A673 (cell line): ENCODE measurements at regions not wholly inside any gene's neighbourhood (a gene's known extent, or its start where the extent isn't known, plus 50 kb on each side); places are given as distances from the start of the nearest gene placed in this dataset.

ENCODE experiments used
- BruUV-seq: library from RNA; stranded (reverse); fragments of 400-500 nt; replicated peaks from 2 replicates; lab custom pipeline; 2021; lab: Mats Ljungman, UMichigan
- CTCF ChIA-PET: fragments of 300-600 bp; sonication (Branson Sonifier 250); formaldehyde crosslinking; loops from one replicate; lab custom pipeline; 2022; ENCODE audit warnings: antibody characterized with exemption; lab: Charles Lee
- POLR2A ChIA-PET: fragments of 300-600 bp; sonication (Branson Sonifier 250); formaldehyde crosslinking; loops from one replicate; lab custom pipeline; 2022; ENCODE audit warnings: antibody characterized with exemption; ENCODE audit not compliant: low non-redundant PET; lab: Charles Lee
- DNase-seq: peaks from one replicate; pipeline ENCODE4 v3.0.0-alpha.2; 2015; ENCODE audit warnings: low spot score
- H3K27ac ChIP-seq: fragments of 200-600 bp; sonication (generic); 2 replicates; pipeline ENCODE4 v1.5.1; 2016; ENCODE audit warnings: mixed run types, low read depth, mild to moderate bottlenecking, mixed read lengths, antibody characterized with exemption, low read length; ENCODE audit not compliant: poor library complexity, severe bottlenecking
- H3K27me3 ChIP-seq: fragments of 200-600 bp; sonication (generic); replicated peaks from 2 replicates; pipeline ENCODE4 v1.6.1; 2017; ENCODE audit warnings: mixed run types, low read depth, mild to moderate bottlenecking, mixed read lengths, antibody characterized with exemption, low read length; ENCODE audit not compliant: insufficient read depth, poor library complexity
- H3K36me3 ChIP-seq: fragments of 200-600 bp; sonication (generic); 2 replicates; pipeline ENCODE4 v1.6.1; 2016; ENCODE audit warnings: mixed run types, mild to moderate bottlenecking, mixed read lengths, antibody characterized with exemption, low read length; ENCODE audit not compliant: insufficient read depth, poor library complexity, severe bottlenecking
- H3K4me1 ChIP-seq: fragments of 200-600 bp; sonication (generic); 2 replicates; pipeline ENCODE4 v1.6.1; 2017; ENCODE audit warnings: mixed run types, mild to moderate bottlenecking, mixed read lengths, antibody characterized with exemption, low read length; ENCODE audit not compliant: insufficient read depth, poor library complexity, severe bottlenecking
- H3K4me3 ChIP-seq: fragments of 200-600 bp; sonication (generic); 2 replicates; pipeline ENCODE4 v1.5.1; 2016; ENCODE audit warnings: low read depth, mixed run types, mild to moderate bottlenecking, mixed read lengths, low read length; ENCODE audit not compliant: poor library complexity, severe bottlenecking
- H3K9me3 ChIP-seq: fragments of 200-600 bp; sonication (generic); 2 replicates; pipeline ENCODE4 v1.6.1; 2016; ENCODE audit warnings: mixed run types, low read depth, mild to moderate bottlenecking, mixed read lengths, antibody characterized with exemption, low read length; ENCODE audit not compliant: poor library complexity, severe bottlenecking
- EZH2 ChIP-seq: fragments of 200-600 bp; sonication (generic); IDR thresholded peaks from 2 replicates; pipeline ENCODE4 v1.6.1; 2017; ENCODE audit warnings: borderline replicate concordance, low read depth, mild to moderate bottlenecking, mixed read lengths, antibody characterized with exemption, low read length; ENCODE audit not compliant: poor library complexity, severe bottlenecking
- intact Hi-C: fragments of 100-400 bp; cut with micrococcal nuclease; formaldehyde crosslinking; loops from one replicate; pipeline ENCODE4 v1.10.0; 2022; ENCODE audit not compliant: unreplicated experiment
- TF ChIP-seq, protein P1 (sequence below): fragments of 300-800, 200-600 bp; sonication (generic); conservative IDR thresholded peaks from 2 replicates; pipeline ENCODE4 v1.5.1; 2017; ENCODE audit warnings: low read depth, mild to moderate bottlenecking, antibody characterized with exemption, low read length, moderate library complexity, mixed read lengths

DNA sequence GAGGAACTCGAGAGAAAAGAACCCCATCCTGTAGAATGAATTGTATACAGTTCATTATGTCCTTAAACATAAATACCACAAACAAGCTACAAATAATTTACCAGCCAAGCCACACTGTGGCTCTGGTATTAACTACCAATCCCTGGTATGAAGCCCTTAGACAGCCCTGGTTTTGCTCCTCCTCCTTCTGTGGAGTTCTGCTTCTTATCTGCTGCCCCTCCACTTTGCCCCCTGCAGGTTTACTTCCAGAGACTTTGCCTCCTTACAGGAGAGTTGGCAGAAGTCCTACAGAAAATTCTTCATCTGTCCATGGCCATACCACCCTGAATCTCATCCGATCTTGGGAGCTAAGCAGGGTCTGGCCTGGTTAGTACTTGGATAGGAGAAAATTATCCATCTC lies 219.8 kb downstream of the ACTL7B start:
- ChIA-PET POLR2A (no interaction called here), CTCF (no interaction called here)
- intact Hi-C loops = no loop called here
- TF ChIP-seq, protein P1, sequence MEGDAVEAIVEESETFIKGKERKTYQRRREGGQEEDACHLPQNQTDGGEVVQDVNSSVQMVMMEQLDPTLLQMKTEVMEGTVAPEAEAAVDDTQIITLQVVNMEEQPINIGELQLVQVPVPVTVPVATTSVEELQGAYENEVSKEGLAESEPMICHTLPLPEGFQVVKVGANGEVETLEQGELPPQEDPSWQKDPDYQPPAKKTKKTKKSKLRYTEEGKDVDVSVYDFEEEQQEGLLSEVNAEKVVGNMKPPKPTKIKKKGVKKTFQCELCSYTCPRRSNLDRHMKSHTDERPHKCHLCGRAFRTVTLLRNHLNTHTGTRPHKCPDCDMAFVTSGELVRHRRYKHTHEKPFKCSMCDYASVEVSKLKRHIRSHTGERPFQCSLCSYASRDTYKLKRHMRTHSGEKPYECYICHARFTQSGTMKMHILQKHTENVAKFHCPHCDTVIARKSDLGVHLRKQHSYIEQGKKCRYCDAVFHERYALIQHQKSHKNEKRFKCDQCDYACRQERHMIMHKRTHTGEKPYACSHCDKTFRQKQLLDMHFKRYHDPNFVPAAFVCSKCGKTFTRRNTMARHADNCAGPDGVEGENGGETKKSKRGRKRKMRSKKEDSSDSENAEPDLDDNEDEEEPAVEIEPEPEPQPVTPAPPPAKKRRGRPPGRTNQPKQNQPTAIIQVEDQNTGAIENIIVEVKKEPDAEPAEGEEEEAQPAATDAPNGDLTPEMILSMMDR = no peak
- no peak for TF ChIP-seq EZH2
- no peaks in the 10 kb centered on the region for H3K4me1 ChIP-seq
- DNase-seq = peak; percentile 46
- H3K27me3 ChIP-seq = no peaks in the 10 kb centered on the region
- H3K27ac ChIP-seq = no peak overlapping the region
- no peaks in the 10 kb centered on the region for H3K9me3 ChIP-seq
- H3K4me3 ChIP-seq = no peak overlapping the region
- BruUV-seq = no TSS peak
- H3K36me3 ChIP-seq = no peaks in the 10 kb centered on the region

DNA sequence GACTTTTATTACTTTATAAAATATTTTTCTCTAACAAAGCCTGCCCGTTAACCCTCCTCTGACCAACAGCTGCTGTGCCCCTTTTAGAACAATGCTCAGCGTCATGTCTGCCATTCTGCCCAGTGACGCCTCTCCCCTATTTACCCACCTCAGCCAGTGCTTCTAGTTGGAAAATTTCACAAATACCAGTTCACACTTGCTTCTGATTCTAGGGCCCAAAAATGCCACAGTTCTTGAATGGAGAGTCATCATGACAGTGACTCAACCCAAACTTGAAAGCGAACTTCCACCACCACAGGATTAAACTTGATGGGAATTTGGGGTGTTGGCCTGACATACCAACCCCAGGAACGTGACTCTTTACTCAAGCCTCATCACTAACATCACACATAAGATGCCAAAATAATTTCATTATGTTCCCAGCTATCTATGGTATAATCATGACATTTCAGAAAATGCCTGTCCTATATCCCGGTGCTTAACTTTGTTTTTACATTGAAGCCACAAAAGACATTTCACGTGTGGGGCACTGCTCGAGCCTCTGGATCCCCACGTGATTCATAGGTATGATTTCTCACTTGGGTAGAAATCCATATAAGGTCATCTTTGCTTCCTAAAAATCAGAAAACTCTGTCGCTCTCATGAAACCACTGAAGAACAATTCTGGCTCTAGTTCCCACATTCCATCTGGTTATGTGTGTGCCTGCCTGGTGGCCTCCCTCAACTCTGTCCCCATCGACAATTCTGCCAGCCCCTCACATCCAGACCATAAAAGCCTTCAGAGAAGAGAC lies 220.9 kb downstream of the ACTL7B start:
- BruUV-seq = no TSS peak
- no peak overlapping the region for H3K27ac ChIP-seq
- no peak for TF ChIP-seq EZH2
- TF ChIP-seq, protein P1 = no peak
- H3K27me3 ChIP-seq = no peaks in the 10 kb centered on the region
- no peaks in the 10 kb centered on the region for H3K9me3 ChIP-seq
- no peaks in the 10 kb centered on the region for H3K4me1 ChIP-seq
- CTCF ChIA-PET = no interaction called here
- intact Hi-C loops = no loop called here
- H3K4me3 ChIP-seq = no peak overlapping the region
- POLR2A ChIA-PET = no interaction called here
- no peaks in the 10 kb centered on the region for H3K36me3 ChIP-seq
- DNase-seq = no peak

DNA sequence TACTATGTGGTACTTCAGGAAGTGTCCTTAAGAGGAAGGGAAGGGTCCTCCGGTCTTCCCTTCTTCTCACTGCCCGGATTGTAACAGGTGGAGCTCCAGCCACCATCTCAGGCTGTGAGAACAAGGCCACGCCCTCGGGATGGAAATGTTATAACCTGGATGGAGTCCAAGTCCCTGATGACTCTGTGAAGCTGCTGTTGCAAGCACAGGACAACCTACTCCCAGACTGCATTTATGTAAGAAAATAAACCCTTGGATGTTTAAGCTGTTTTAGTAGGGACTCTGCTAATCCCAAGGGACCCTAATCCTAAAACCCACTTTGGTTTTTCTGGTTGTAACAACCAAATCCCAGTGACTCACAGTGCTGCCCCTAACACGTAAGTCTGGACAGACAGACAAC lies 221.6 kb downstream of the ACTL7B start:
- Histone ChIP-seq H3K27ac (no peak overlapping the region), H3K4me1 (no peaks in the 10 kb centered on the region), H3K4me3 (no peak overlapping the region), H3K27me3 (no peaks in the 10 kb centered on the region), H3K9me3 (no peaks in the 10 kb centered on the region), H3K36me3 (no peaks in the 10 kb centered on the region)
- CTCF ChIA-PET = no interaction called here
- peak; percentile 50 for DNase-seq
- intact Hi-C loops = no loop called here
- no peak for TF ChIP-seq EZH2
- TF ChIP-seq, protein P1 = no peak
- POLR2A ChIA-PET = no interaction called here
- no TSS peak for BruUV-seq
